ENCODE measurements at regions not wholly inside any gene's neighbourhood (a gene's known extent, or its start where the extent isn't known, plus 50 kb on each side); places are given as distances from the start of the nearest gene placed in this dataset.

- no peaks in the 10 kb centered on the region for H4K20me1 ChIP-seq (ENCODE audit: insufficient read depth, low read length, poor library complexity, severe bottlenecking)
- H3K4me2 ChIP-seq (ENCODE audit: low read depth, low read length, poor library complexity, severe bottlenecking) = no peak overlapping the region
- H2AFZ ChIP-seq (ENCODE audit: low read length) = no peak overlapping the region
- no peaks in the 10 kb centered on the region for H3K4me1 ChIP-seq (ENCODE audit: insufficient read depth, low read length, poor library complexity, severe bottlenecking)
- no peaks in the 10 kb centered on the region for H3K36me3 ChIP-seq (ENCODE audit: insufficient read depth, low read length)
- no peak overlapping the region for H3K4me3 ChIP-seq (ENCODE audit: low read length, poor library complexity, severe bottlenecking)
- H3F3A ChIP-seq (ENCODE audit: low read depth) = no peaks in the 10 kb centered on the region
- no peaks in the 10 kb centered on the region for H3K9me2 ChIP-seq (replicated peaks; ENCODE audit: low read depth, low read length)
- H3K79me2 ChIP-seq (ENCODE audit: insufficient read depth, low read length) = no peaks in the 10 kb centered on the region
- TF ChIP-seq CTCF (conservative IDR thresholded peaks at IDR 0.05; ENCODE audit: low read length) (no peak), EZH2phosphoT487 (IDR thresholded peaks at IDR 0.05; ENCODE audit: borderline replicate concordance) (no peak)
- peaks cover 22% of the 10 kb centered on the region; the same call in 1 of the 2 replicates for H3K9me3 ChIP-seq (ENCODE audit: insufficient read depth, low read depth, low read length)
- no peak overlapping the region for H3K9ac ChIP-seq (ENCODE audit: low read depth, low read length, poor library complexity, severe bottlenecking)
- no peaks in the 10 kb centered on the region for H3K27me3 ChIP-seq (ENCODE audit: insufficient read depth, low read length, poor library complexity, severe bottlenecking)
These were observed 64.9 kb upstream of the ADCY1 start for GRCh38 chr7:45509222-45509621.

- H3K9me3 ChIP-seq (ENCODE audit: insufficient read depth, low read depth, low read length) = peaks cover 12% of the 10 kb centered on the region; the same call in 1 of the 2 replicates
- no peak overlapping the region for H3K4me2 ChIP-seq (ENCODE audit: low read depth, low read length, poor library complexity, severe bottlenecking)
- H3K4me3 ChIP-seq (ENCODE audit: low read length, poor library complexity, severe bottlenecking) = no peak overlapping the region
- no peaks in the 10 kb centered on the region for H3K79me2 ChIP-seq (ENCODE audit: insufficient read depth, low read length)
- no peaks in the 10 kb centered on the region for H3K4me1 ChIP-seq (ENCODE audit: insufficient read depth, low read length, poor library complexity, severe bottlenecking)
- H3K9me2 ChIP-seq (replicated peaks; ENCODE audit: low read depth, low read length) = no peaks in the 10 kb centered on the region
- H3K27me3 ChIP-seq (ENCODE audit: insufficient read depth, low read length, poor library complexity, severe bottlenecking) = no peaks in the 10 kb centered on the region
- H3K36me3 ChIP-seq (ENCODE audit: insufficient read depth, low read length) = no peaks in the 10 kb centered on the region
- no peak overlapping the region for H2AFZ ChIP-seq (ENCODE audit: low read length)
- no peak overlapping the region for H3K9ac ChIP-seq (ENCODE audit: low read depth, low read length, poor library complexity, severe bottlenecking)
- no peaks in the 10 kb centered on the region for H3F3A ChIP-seq (ENCODE audit: low read depth)
- TF ChIP-seq EZH2phosphoT487 (IDR thresholded peaks at IDR 0.05; ENCODE audit: borderline replicate concordance) = no peak
- TF ChIP-seq CTCF (conservative IDR thresholded peaks at IDR 0.05; ENCODE audit: low read length) = no peak
- H4K20me1 ChIP-seq (ENCODE audit: insufficient read depth, low read length, poor library complexity, severe bottlenecking) = no peaks in the 10 kb centered on the region
These were observed 62.2 kb upstream of the ADCY1 start for GRCh38 chr7:45511721-45512597.

- Histone ChIP-seq H2AFZ (ENCODE audit: low read length) (no peak overlapping the region), H3F3A (ENCODE audit: low read depth) (no peaks in the 10 kb centered on the region), H4K20me1 (ENCODE audit: insufficient read depth, low read length, poor library complexity, severe bottlenecking) (no peaks in the 10 kb centered on the region), H3K36me3 (ENCODE audit: insufficient read depth, low read length) (no peaks in the 10 kb centered on the region), H3K4me1 (ENCODE audit: insufficient read depth, low read length, poor library complexity, severe bottlenecking) (no peaks in the 10 kb centered on the region), H3K4me2 (ENCODE audit: low read depth, low read length, poor library complexity, severe bottlenecking) (no peak overlapping the region), H3K9ac (ENCODE audit: low read depth, low read length, poor library complexity, severe bottlenecking) (no peak overlapping the region), H3K9me3 (ENCODE audit: insufficient read depth, low read depth, low read length) (peaks cover 10% of the 10 kb centered on the region; the same call in 1 of the 2 replicates), H3K4me3 (ENCODE audit: low read length, poor library complexity, severe bottlenecking) (no peak overlapping the region), H3K9me2 (replicated peaks; ENCODE audit: low read depth, low read length) (no peaks in the 10 kb centered on the region), H3K79me2 (ENCODE audit: insufficient read depth, low read length) (no peaks in the 10 kb centered on the region), H3K27me3 (ENCODE audit: insufficient read depth, low read length, poor library complexity, severe bottlenecking) (no peaks in the 10 kb centered on the region)
- TF ChIP-seq EZH2phosphoT487 (IDR thresholded peaks at IDR 0.05; ENCODE audit: borderline replicate concordance) (no peak), CTCF (conservative IDR thresholded peaks at IDR 0.05; ENCODE audit: low read length) (no peak)
These were observed 59.2 kb upstream of the ADCY1 start for GRCh38 chr7:45514944-45515343.
